Lower leg skin (tissue), 3 donors: ENCODE measurements at regions not wholly inside any gene's neighbourhood (a gene's known extent, or its start where the extent isn't known, plus 50 kb on each side); places are given as distances from the start of the nearest gene placed in this dataset.

Experiments used
- CTCF ChIP-seq, 3 donors: fragments of 450-650 bp; IDR thresholded peaks; one replicate each; pipeline ENCODE4 v1.5.1; 2016; ENCODE audit warnings: antibody characterized with exemption in 3 of 3, mild to moderate bottlenecking in 3 of 3, moderate library complexity in 2 of 3
- POLR2A ChIP-seq, 2 donors: fragments of 450-650 bp; IDR thresholded peaks; one replicate each; pipeline ENCODE4 v1.6.1; 2016 to 2017; ENCODE audit warnings: antibody characterized with exemption in 2 of 2, mild to moderate bottlenecking in 1 of 2, moderate library complexity in 1 of 2

- TF ChIP-seq CTCF (IDR thresholded peaks at IDR 0.05), result no peak
- TF ChIP-seq POLR2A (IDR thresholded peaks at IDR 0.05), result no peak
These were observed 119.2 kb upstream of the SPACA7 start for GRCh38 chr13:112256716-112257494.
